H1 (cell line): ENCODE measurements at regions not wholly inside any gene's neighbourhood (a gene's known extent, or its start where the extent isn't known, plus 50 kb on each side); places are given as distances from the start of the nearest gene placed in this dataset.

Experiments used
- CTCF ChIA-PET: fragments of 300-600 bp; sonication (Branson Sonifier 250); formaldehyde crosslinking; loops from one replicate; lab custom pipeline; 2021; ENCODE audit not compliant: partially characterized antibody; lab: Charles Lee
- POLR2A ChIA-PET: fragments of 300-600 bp; sonication (Branson Sonifier 250); formaldehyde crosslinking; loops from one replicate; lab custom pipeline; 2021; ENCODE audit warnings: inconsistent platforms; ENCODE audit not compliant: partially characterized antibody; lab: Charles Lee
- DNase-seq, 2 experiments: peaks; one replicate each; pipeline versions ENCODE4 v3.0.0 to v3.0.0-alpha.2; 2010 to 2022; ENCODE audit warnings: low spot score in 2 of 2, low read depth in 1 of 2, mixed read lengths in 1 of 2
- FAIRE-seq: peaks from 2 replicates; lab custom pipeline; 2011; peaks lifted over from hg19 to GRCh38; lab: Jason Lieb, UNC
- H2AFZ ChIP-seq: 2 replicates; pipeline ENCODE4 v1.8.1; 2012; ENCODE audit warnings: low read length, inconsistent platforms
- H2AK5ac ChIP-seq: 2 replicates; pipeline ENCODE4 v1.6.1; 2013; ENCODE audit warnings: low read depth, low read length
- H2BK120ac ChIP-seq: replicated peaks from 2 replicates; pipeline ENCODE3; 2013; ENCODE audit warnings: low read depth, low read length, inconsistent platforms
- H2BK12ac ChIP-seq: 2 replicates; pipeline ENCODE4 v1.6.1; 2013; ENCODE audit warnings: low read depth, low read length
- H2BK15ac ChIP-seq: 2 replicates; pipeline ENCODE4 v1.6.1; 2013; ENCODE audit warnings: low read length
- H2BK20ac ChIP-seq: 2 replicates; pipeline ENCODE4 v1.6.1; 2013; ENCODE audit warnings: low read length
- H2BK5ac ChIP-seq: 2 replicates; pipeline ENCODE4 v1.6.1; 2013; ENCODE audit warnings: low read depth, low read length
- H3K14ac ChIP-seq: 2 replicates; pipeline ENCODE4 v1.6.1; 2013; ENCODE audit warnings: inconsistent platforms; ENCODE audit not compliant: insufficient read length
- H3K18ac ChIP-seq: 2 replicates; pipeline ENCODE4 v1.6.1; 2013; ENCODE audit warnings: low read length; ENCODE audit errors: extremely low read depth
- H3K23ac ChIP-seq: 2 replicates; pipeline ENCODE4 v1.6.1; 2013; ENCODE audit warnings: inconsistent platforms; ENCODE audit not compliant: insufficient read length
- H3K23me2 ChIP-seq: 2 replicates; pipeline ENCODE4 v1.6.1; 2013; ENCODE audit warnings: low read depth, low read length
- H3K27ac ChIP-seq: 2 replicates; pipeline ENCODE4 v1.6.1; 2011; ENCODE audit warnings: low read depth, low read length, inconsistent platforms
- H3K27me3 ChIP-seq, 4 experiments: replicated peaks in 1 of 4; 1 replicate in 1 of 4; 2 replicates in 3 of 4; pipeline versions ENCODE4 v1.6.1 to v1.8.1; 2011 to 2013; ENCODE audit warnings: low read length in 3 of 4, mild to moderate bottlenecking in 3 of 4, inconsistent platforms in 2 of 4, mixed read lengths in 2 of 4, moderate library complexity in 1 of 4; ENCODE audit not compliant: control insufficient read depth in 3 of 4, insufficient read depth in 3 of 4; ENCODE audit errors: extremely low read depth in 1 of 4
- H3K36me3 ChIP-seq, 4 experiments: 2 replicates each; pipeline versions ENCODE4 v1.6.1 to v1.8.1; 2011 to 2013; ENCODE audit warnings: mild to moderate bottlenecking in 4 of 4, low read length in 3 of 4, moderate library complexity in 2 of 4, control low read depth in 1 of 4, inconsistent platforms in 1 of 4; ENCODE audit not compliant: insufficient read depth in 4 of 4, control insufficient read depth in 2 of 4
- H3K4ac ChIP-seq: replicated peaks from 2 replicates; pipeline ENCODE3; 2013; ENCODE audit warnings: low read length, low read depth, mixed read lengths, inconsistent platforms; ENCODE audit not compliant: insufficient read length
- H3K4me1 ChIP-seq, 4 experiments: replicated peaks in 1 of 4; 1 replicate in 1 of 4; 2 replicates in 3 of 4; pipeline versions ENCODE4 v1.6.1 to v1.8.1; 2011 to 2013; ENCODE audit warnings: low read length in 3 of 4, inconsistent platforms in 2 of 4, mixed read lengths in 1 of 4; ENCODE audit not compliant: insufficient read depth in 4 of 4, control insufficient read depth in 3 of 4
- H3K4me2 ChIP-seq, 2 experiments: 2 replicates each; pipeline versions ENCODE4 v1.6.1 to v1.8.1; 2011 to 2013; ENCODE audit warnings: low read depth in 2 of 2, low read length in 2 of 2, control low read depth in 1 of 2, inconsistent platforms in 1 of 2, mild to moderate bottlenecking in 1 of 2; ENCODE audit not compliant: insufficient read depth in 1 of 2
- H3K4me3 ChIP-seq, 4 experiments: fragments of 200-600, 300-600 bp in 1 of 4; sonication (generic), shearing (Covaris generic), sonication (Bioruptor Twin) in 1 of 4; 2 replicates each; pipeline versions ENCODE4 v1.5.1 to v1.8.1; 2011 to 2016; ENCODE audit warnings: low read length in 4 of 4, low read depth in 3 of 4, control low read depth in 2 of 4, inconsistent platforms in 2 of 4, mild to moderate bottlenecking in 2 of 4, mixed read lengths in 1 of 4, moderate library complexity in 1 of 4; ENCODE audit not compliant: insufficient read depth in 2 of 4; ENCODE audit errors: extremely low read depth in 1 of 4
- H3K56ac ChIP-seq: replicated peaks from 2 replicates; pipeline ENCODE3; 2013; ENCODE audit warnings: low read depth, mild to moderate bottlenecking, mixed read lengths, low read length, inconsistent platforms; ENCODE audit not compliant: insufficient read length
- H3K79me1 ChIP-seq: 2 replicates; pipeline ENCODE4 v1.6.1; 2013; ENCODE audit warnings: low read depth, low read length, control low read depth
- H3K79me2 ChIP-seq, 2 experiments: 2 replicates each; pipeline versions ENCODE4 v1.6.1 to v1.8.1; 2012 to 2013; ENCODE audit warnings: low read length in 2 of 2, mild to moderate bottlenecking in 2 of 2, inconsistent platforms in 1 of 2; ENCODE audit not compliant: insufficient read depth in 2 of 2, control insufficient read depth in 1 of 2
- H3K9ac ChIP-seq, 4 experiments: replicated peaks in 1 of 4; 1 replicate in 1 of 4; 2 replicates in 3 of 4; pipeline versions ENCODE4 v1.6.1 to v1.8.1; 2011 to 2013; ENCODE audit warnings: low read depth in 3 of 4, low read length in 3 of 4, control low read depth in 2 of 4, mild to moderate bottlenecking in 2 of 4, moderate library complexity in 2 of 4, inconsistent platforms in 1 of 4; ENCODE audit errors: extremely low read depth in 1 of 4
- H3K9me3 ChIP-seq, 2 experiments: 2 replicates each; pipeline versions ENCODE4 v1.6.1 to v1.8.1; 2012 to 2013; ENCODE audit warnings: mild to moderate bottlenecking in 2 of 2, moderate library complexity in 2 of 2, control low read depth in 1 of 2, inconsistent platforms in 1 of 2, low read depth in 1 of 2, low read length in 1 of 2, mixed read lengths in 1 of 2; ENCODE audit not compliant: insufficient read depth in 2 of 2
- H4K20me1 ChIP-seq, 2 experiments: replicated peaks in 1 of 2; 2 replicates each; pipeline versions ENCODE3 to v1.8.1; 2011 to 2013; ENCODE audit warnings: inconsistent platforms in 2 of 2, low read length in 2 of 2, mild to moderate bottlenecking in 1 of 2; ENCODE audit not compliant: insufficient read depth in 2 of 2, control insufficient read depth in 1 of 2
- H4K5ac ChIP-seq: 2 replicates; pipeline ENCODE4 v1.6.1; 2013; ENCODE audit warnings: low read length, low read depth, mixed read lengths, inconsistent platforms; ENCODE audit not compliant: insufficient read length
- H4K8ac ChIP-seq: 2 replicates; pipeline ENCODE4 v1.8.0; 2013; ENCODE audit warnings: mild to moderate bottlenecking, moderate library complexity, low read length, inconsistent platforms; ENCODE audit not compliant: insufficient read depth; ENCODE audit errors: extremely low read depth
- H4K91ac ChIP-seq: replicated peaks from 2 replicates; pipeline ENCODE3; 2013; ENCODE audit warnings: low read length, mixed read lengths, inconsistent platforms; ENCODE audit not compliant: insufficient read length
- BACH1 ChIP-seq: IDR thresholded peaks from 2 replicates; pipeline ENCODE4 v1.6.1; 2012; ENCODE audit warnings: low read length, improper control_type of control experiment
- CEBPB ChIP-seq: IDR thresholded peaks from 2 replicates; pipeline ENCODE4 v1.6.1; 2012; ENCODE audit warnings: low read depth, low read length
- KDM5A ChIP-seq: fragments of 200-600 bp; IDR thresholded peaks from 2 replicates; pipeline ENCODE4 v1.7.1; 2012; ENCODE audit warnings: mild to moderate bottlenecking, low read length, inconsistent platforms, mixed read lengths
- POU5F1 ChIP-seq: IDR thresholded peaks from 2 replicates; pipeline ENCODE4 v1.6.1; 2011; ENCODE audit warnings: low read depth, mild to moderate bottlenecking, low read length, moderate library complexity
- SIN3A ChIP-seq, 2 experiments: IDR thresholded peaks in 1 of 2; conservative IDR thresholded peaks in 1 of 2; 2 replicates each; pipeline ENCODE4 v1.6.1; 2011 to 2012; ENCODE audit warnings: low read length in 2 of 2, improper control_type of control experiment in 1 of 2, low read depth in 1 of 2, mild to moderate bottlenecking in 1 of 2
- SIRT6 ChIP-seq: IDR thresholded peaks from one replicate; pipeline ENCODE4 v1.7.1; 2012; ENCODE audit warnings: low read length, inconsistent platforms
- SIX5 ChIP-seq: IDR thresholded peaks from 2 replicates; pipeline ENCODE4 v1.6.1; 2011; ENCODE audit warnings: mild to moderate bottlenecking, low read depth, low read length
- SP4 ChIP-seq: IDR thresholded peaks from 2 replicates; pipeline ENCODE4 v1.6.1; 2012; ENCODE audit warnings: low read length, inconsistent platforms
- YY1 ChIP-seq: IDR thresholded peaks from 2 replicates; pipeline ENCODE4 v1.6.1; 2011; ENCODE audit warnings: low read depth, mild to moderate bottlenecking, low read length
- WGBS, 2 experiments: shearing (Covaris generic) in 1 of 2; methylation state at CpG; one replicate each; pipeline versions ENCODE4 v1.1.6 to v1.1.7; 2013 to 2015; ENCODE audit warnings: low lambda C conversion rate in 2 of 2, mixed read lengths in 2 of 2, inconsistent platforms in 1 of 2, low coverage in 1 of 2, missing lambda C conversion rate in 1 of 2; ENCODE audit not compliant: insufficient replicate concordance in 2 of 2, insufficient coverage in 1 of 2, insufficient read length in 1 of 2; ENCODE audit errors: extremely low coverage in 1 of 2, missing lambda C conversion rate in 1 of 2; 5-methylcytosine and 5-hydroxymethylcytosine counted together

GRCh38 chr2:221264318-221264717 lies 307.8 kb downstream of the EPHA4 start:
- no peak overlapping the region for H3K4me2 ChIP-seq
- H3K4me1 ChIP-seq, result peaks cover 0 to 3% (median 0%) of the 10 kb centered on the region in 4 experiments; a peak in 2 of 7 replicates
- no peak overlapping the region for H2AFZ ChIP-seq
- no peak overlapping the region for H2AK5ac ChIP-seq
- H3K4me3 ChIP-seq, result no peak overlapping the region
- no peaks in the 10 kb centered on the region for H3K27me3 ChIP-seq
- no peaks in the 10 kb centered on the region for H3K36me3 ChIP-seq
- H3K9ac ChIP-seq, result no peak overlapping the region
- POLR2A ChIA-PET, result no interaction called here
- H4K91ac ChIP-seq, result no peak overlapping the region
- H2BK5ac ChIP-seq, result no peak overlapping the region
- WGBS, 2 experiments, result 50% methylated on average over 2 of the region's 2 CpGs; no CpG with 5 or more reads in 1 of the 2 experiments
- H2BK20ac ChIP-seq, result no peak overlapping the region
- H3K14ac ChIP-seq, result no peak overlapping the region
- no peak overlapping the region for H2BK15ac ChIP-seq
- FAIRE-seq (no peak), DNase-seq (no peak)
- H3K79me2 ChIP-seq, result no peaks in the 10 kb centered on the region
- H3K9me3 ChIP-seq, result no peaks in the 10 kb centered on the region
- no peak overlapping the region for H4K8ac ChIP-seq
- no peaks in the 10 kb centered on the region for H4K20me1 ChIP-seq
- H3K18ac ChIP-seq, result no peak overlapping the region
- H3K4ac ChIP-seq, result no peak overlapping the region
- H3K56ac ChIP-seq, result no peak overlapping the region
- CTCF ChIA-PET, result no interaction called here
- H4K5ac ChIP-seq, result no peak overlapping the region
- no peak overlapping the region for H3K27ac ChIP-seq
- no peaks in the 10 kb centered on the region for H3K23me2 ChIP-seq
- TF ChIP-seq SIRT6 (no peak), CEBPB (no peak), BACH1 (no peak), YY1 (no peak), SIN3A (conservative IDR thresholded peaks at IDR 0.05 in 1 of 2, IDR thresholded peaks at IDR 0.05 in 1 of 2; ENCODE audit: low read depth in 1 of 2, low read length in 2 of 2) (no peak), POU5F1 (no peak), SP4 (no peak), KDM5A (no peak), SIX5 (no peak)
- no peak overlapping the region for H2BK120ac ChIP-seq
- H3K23ac ChIP-seq, result no peak overlapping the region
- H3K79me1 ChIP-seq, result no peaks in the 10 kb centered on the region
- H2BK12ac ChIP-seq, result no peak overlapping the region
